Adrenal gland (tissue), 5 donors: ENCODE measurements at regions not wholly inside any gene's neighbourhood (a gene's known extent, or its start where the extent isn't known, plus 50 kb on each side); places are given as distances from the start of the nearest gene placed in this dataset.

ENCODE experiments used
- CTCF ChIP-seq, 6 experiments: fragments of 450-650 bp in 4 of 6; fragments of 200-600 bp in 2 of 6; sonication (generic) in 1 of 6; IDR thresholded peaks; 1 replicate in 5 of 6; 2 replicates in 1 of 6; pipeline versions ENCODE4 v1.5.1 to v1.8.0; 2016 to 2021; ENCODE audit warnings: antibody characterized with exemption in 6 of 6, mild to moderate bottlenecking in 2 of 6, moderate library complexity in 1 of 6
- POLR2A ChIP-seq, 2 donors: fragments of 450-650 bp; IDR thresholded peaks; one replicate each; pipeline ENCODE4 v1.6.1; 2017; ENCODE audit warnings: antibody characterized with exemption in 2 of 2, mild to moderate bottlenecking in 2 of 2, moderate library complexity in 1 of 2
- donor health status: DM: no; HTN: no; CAD: no.

GRCh38 chr3:23072693-23073092 is 130.4 kb upstream of the UBE2E2 start:
- TF ChIP-seq POLR2A (IDR thresholded peaks at IDR 0.05): no peak
- no peak for TF ChIP-seq CTCF (IDR thresholded peaks at IDR 0.05)
